A549 (cell line): ENCODE measurements at regions not wholly inside any gene's neighbourhood (a gene's known extent, or its start where the extent isn't known, plus 50 kb on each side); places are given as distances from the start of the nearest gene placed in this dataset.

Experiments used
- ATAC-seq, 2 experiments: fragments of 200-7000 bp in 1 of 2; fragments of >200 bp in 1 of 2; cut with Nextera tagmentation in 1 of 2; cut with Tn5 transposase in 1 of 2; 3 replicates each; pipeline versions ENCODE4 v1.8.0 to v1.9.1; 2018 to 2020; ENCODE audit warnings: mild to moderate bottlenecking in 1 of 2, moderate library complexity in 1 of 2
- CTCF ChIA-PET: fragments of 300-600 bp; sonication (Branson Sonifier 250); formaldehyde crosslinking; extraction: SDS; loops from one replicate; lab custom pipeline; 2021; ENCODE audit warnings: antibody characterized with exemption, inconsistent platforms; lab: Yijun Ruan, JAX
- POLR2A ChIA-PET: fragments of 350-600 bp; formaldehyde crosslinking; extraction: SDS; loops from one replicate; lab custom pipeline; 2021; ENCODE audit warnings: antibody characterized with exemption, inconsistent platforms; lab: Yijun Ruan, JAX
- DNase-seq, 2 experiments: peaks; one replicate each; pipeline versions ENCODE4 v3.0.0 to v3.0.0-alpha.2; 2011 to 2016; ENCODE audit warnings: low read depth in 1 of 2, low spot score in 1 of 2
- FAIRE-seq: peaks from 2 replicates; lab custom pipeline; 2011; peaks lifted over from hg19 to GRCh38; lab: Jason Lieb, UNC
- H3K27ac ChIP-seq, 2 experiments: fragments of >200 bp; sonication (Bioruptor Twin); formaldehyde crosslinking; 3 replicates each; pipeline ENCODE4 v1.5.1; 2016 to 2017
- H3K4me1 ChIP-seq: fragments of >200 bp; sonication (Bioruptor Twin); formaldehyde crosslinking; 3 replicates; pipeline ENCODE4 v1.6.1; 2016
- H3K4me2 ChIP-seq: fragments of >200 bp; sonication (Bioruptor Twin); formaldehyde crosslinking; 3 replicates; pipeline ENCODE4 v1.6.1; 2016
- H3K4me3 ChIP-seq: fragments of >200 bp; sonication (Bioruptor Twin); formaldehyde crosslinking; 3 replicates; pipeline ENCODE4 v1.5.1; 2016
- H3K9me3 ChIP-seq: fragments of >200 bp; sonication (Bioruptor Twin); formaldehyde crosslinking; 3 replicates; pipeline ENCODE4 v1.6.1; 2016
- BCL3 ChIP-seq: fragments of >200 bp; sonication (Bioruptor Twin); formaldehyde crosslinking; IDR thresholded peaks from 3 replicates; pipeline ENCODE4 v1.6.1; 2016
- BHLHE40 ChIP-seq: IDR thresholded peaks from 2 replicates; pipeline ENCODE4 v1.6.1; 2012; ENCODE audit warnings: low read depth, low read length, inconsistent platforms
- CEBPB ChIP-seq, 2 experiments: fragments of >200 bp in 1 of 2; sonication (Bioruptor Twin) in 1 of 2; formaldehyde crosslinking in 1 of 2; IDR thresholded peaks; 2 replicates each; pipeline ENCODE4 v1.6.1; 2012 to 2016
- EHF ChIP-seq: fragments of 250-450 bp; sonication (Bioruptor Pico); IDR thresholded peaks from 2 replicates; pipeline ENCODE4 v1.5.0; 2020; ENCODE audit warnings: mild to moderate bottlenecking
- ESRRA ChIP-seq: fragments of 150-350 bp; IDR thresholded peaks from 2 replicates; pipeline ENCODE4 v1.6.1; 2014; ENCODE audit warnings: mild to moderate bottlenecking, low read length, borderline replicate concordance
- FOSB ChIP-seq: fragments of 250-450 bp; sonication (Bioruptor Pico); IDR thresholded peaks from 2 replicates; pipeline ENCODE4 v1.5.0; 2020; ENCODE audit warnings: mild to moderate bottlenecking, moderate library complexity
- FOSL2 ChIP-seq, 2 experiments: fragments of 450-650 bp in 1 of 2; fragments of >200 bp in 1 of 2; sonication (Bioruptor Twin) in 1 of 2; formaldehyde crosslinking; IDR thresholded peaks; 2 replicates each; pipeline versions ENCODE4 v1.5.0 to v1.6.1; 2016 to 2020; ENCODE audit warnings: mild to moderate bottlenecking in 1 of 2, moderate library complexity in 1 of 2
- FOXS1 ChIP-seq: fragments of 250-450 bp; sonication (Bioruptor Pico); IDR thresholded peaks from 2 replicates; pipeline ENCODE4 v1.5.0; 2020; ENCODE audit warnings: mild to moderate bottlenecking, moderate library complexity
- HDAC2 ChIP-seq: fragments of 200-600 bp; sonication (generic); IDR thresholded peaks from 2 replicates; pipeline ENCODE4 v1.6.1; 2016
- HEYL ChIP-seq: fragments of 250-450 bp; sonication (Bioruptor Pico); IDR thresholded peaks from 2 replicates; pipeline ENCODE4 v1.8.0; 2021; ENCODE audit warnings: mild to moderate bottlenecking, moderate library complexity
- HOXA7 ChIP-seq: fragments of 250-450 bp; sonication (Bioruptor Pico); IDR thresholded peaks from 2 replicates; pipeline ENCODE4 v1.5.0; 2020; ENCODE audit warnings: mild to moderate bottlenecking, moderate library complexity
- HOXB5 ChIP-seq: fragments of 250-450 bp; sonication (Bioruptor Pico); IDR thresholded peaks from 2 replicates; pipeline ENCODE4 v1.5.0; 2020; ENCODE audit warnings: mild to moderate bottlenecking, moderate library complexity
- JUN ChIP-seq, 2 experiments: fragments of >200 bp; sonication (Bioruptor Twin); formaldehyde crosslinking; IDR thresholded peaks; 2 replicates in 1 of 2; 3 replicates in 1 of 2; pipeline ENCODE4 v1.6.1; 2016 to 2017
- JUNB ChIP-seq: fragments of >200 bp; sonication (Bioruptor Twin); formaldehyde crosslinking; IDR thresholded peaks from 2 replicates; pipeline ENCODE4 v1.6.1; 2016
- MAFK ChIP-seq: fragments of 450-650 bp; IDR thresholded peaks from 2 replicates; pipeline ENCODE4 v1.6.1; 2014; ENCODE audit not compliant: partially characterized antibody
- MAX ChIP-seq: IDR thresholded peaks from 2 replicates; pipeline ENCODE4 v1.6.1; 2012
- MAZ ChIP-seq: fragments of 150-350 bp; IDR thresholded peaks from 2 replicates; pipeline ENCODE4 v1.6.1; 2014; ENCODE audit warnings: antibody characterized with exemption, low read depth, low read length, borderline replicate concordance
- MYC ChIP-seq: IDR thresholded peaks from 2 replicates; pipeline ENCODE4 v1.6.1; 2012; ENCODE audit warnings: mild to moderate bottlenecking, inconsistent platforms, low read length, improper control_type of control experiment, borderline replicate concordance
- NFE2L2 ChIP-seq: fragments of 150-350 bp; conservative IDR thresholded peaks from 2 replicates; pipeline ENCODE4 v1.6.1; 2014; ENCODE audit warnings: low read length
- PBX3 ChIP-seq: IDR thresholded peaks from 2 replicates; pipeline ENCODE4 v1.6.1; 2012
- PHF8 ChIP-seq: fragments of 200-600 bp; sonication (generic); IDR thresholded peaks from 2 replicates; pipeline ENCODE4 v1.6.1; 2016; ENCODE audit warnings: low read depth, mild to moderate bottlenecking, antibody characterized with exemption, moderate library complexity, borderline replicate concordance
- POLR2A ChIP-seq: IDR thresholded peaks from 2 replicates; pipeline ENCODE4 v1.6.1; 2012; ENCODE audit warnings: mild to moderate bottlenecking, low read length
- RARB ChIP-seq: fragments of 250-450 bp; sonication (Bioruptor Pico); IDR thresholded peaks from 2 replicates; pipeline ENCODE4 v1.8.0; 2021; ENCODE audit warnings: mild to moderate bottlenecking, moderate library complexity
- RFX5 ChIP-seq: fragments of 450-650 bp; IDR thresholded peaks from 2 replicates; pipeline ENCODE4 v1.7.1; 2014; ENCODE audit warnings: antibody characterized with exemption, mild to moderate bottlenecking, moderate library complexity
- RNF2 ChIP-seq: fragments of 200-600 bp; sonication (generic); IDR thresholded peaks from 2 replicates; pipeline ENCODE4 v1.6.1; 2016; ENCODE audit warnings: low read depth, mild to moderate bottlenecking, antibody characterized with exemption, moderate library complexity, borderline replicate concordance
- SREBF2 ChIP-seq: fragments of 450-650 bp; IDR thresholded peaks from 2 replicates; pipeline ENCODE4 v1.6.1; 2014; ENCODE audit warnings: mild to moderate bottlenecking, moderate library complexity
- TP53 ChIP-seq: fragments of 250-450 bp; sonication (Bioruptor Pico); IDR thresholded peaks from 2 replicates; pipeline ENCODE4 v1.5.0; 2021; ENCODE audit warnings: mild to moderate bottlenecking, moderate library complexity
- USF2 ChIP-seq: fragments of 450-650 bp; IDR thresholded peaks from 2 replicates; pipeline ENCODE4 v1.6.1; 2014; ENCODE audit warnings: antibody characterized with exemption
- ZNF302 ChIP-seq: fragments of 250-450 bp; sonication (Bioruptor Pico); IDR thresholded peaks from 2 replicates; pipeline ENCODE4 v1.9.0; 2021; ENCODE audit warnings: inconsistent platforms, mild to moderate bottlenecking, moderate library complexity
- WGBS: methylation state at CpG from one replicate; pipeline ENCODE4 v1.1.6; 2017; ENCODE audit errors: missing lambda C conversion rate; 5-methylcytosine and 5-hydroxymethylcytosine counted together

- no peak for DNase-seq
- CTCF ChIA-PET: no interaction called here
- ATAC-seq: no peak
- no peak for TF ChIP-seq PHF8
- TF ChIP-seq MAFK: no peak
- no peak for TF ChIP-seq NFE2L2
- TF ChIP-seq RFX5: no peak
- TF ChIP-seq HDAC2: no peak
- TF ChIP-seq FOXS1 (CRISPR knock-in tag): no peak
- TF ChIP-seq JUN (IDR thresholded peaks at IDR 0.05): no peak
- no peak for TF ChIP-seq USF2
- no peak for TF ChIP-seq HOXB5 (CRISPR knock-in tag)
- no peak for TF ChIP-seq CEBPB (IDR thresholded peaks at IDR 0.05)
- TF ChIP-seq RARB (CRISPR knock-in tag): no peak
- no peak for TF ChIP-seq EHF
- no peak for TF ChIP-seq FOSB (CRISPR knock-in tag)
- no peak for TF ChIP-seq MYC
- TF ChIP-seq BCL3: no peak
- Histone ChIP-seq H3K27ac (no peak overlapping the region), H3K4me3 (no peak overlapping the region), H3K9me3 (no peaks in the 10 kb centered on the region), H3K4me2 (no peak overlapping the region), H3K4me1 (no peaks in the 10 kb centered on the region)
- no peak for FAIRE-seq
- WGBS: 0% methylated on average over 1 of the region's 1 CpG
- POLR2A ChIA-PET: no interaction called here
These were observed 336.7 kb upstream of the RND3 start for GRCh38 chr2:150824118-150824517.

- FAIRE-seq: no peak
- ChIA-PET CTCF (no interaction called here), POLR2A (no interaction called here)
- 38% methylated on average over 2 of the region's 2 CpGs for WGBS
- H3K9me3 ChIP-seq: no peaks in the 10 kb centered on the region
- no peak overlapping the region for H3K4me3 ChIP-seq
- TF ChIP-seq ESRRA (no peak), JUNB (no peak), MAX (no peak), HEYL (CRISPR knock-in tag) (no peak), BHLHE40 (no peak), ZNF302 (CRISPR knock-in tag) (no peak), BCL3 (no peak), TP53 (CRISPR knock-in tag) (no peak), MAZ (no peak), SREBF2 (no peak), PBX3 (no peak), POLR2A (no peak), FOSL2 (IDR thresholded peaks at IDR 0.05) (no peak), FOSL2 (CRISPR knock-in tag; IDR thresholded peaks at IDR 0.05) (no peak), CEBPB (IDR thresholded peaks at IDR 0.05) (no peak), HOXA7 (CRISPR knock-in tag) (no peak), RNF2 (no peak)
- no peak overlapping the region for H3K4me2 ChIP-seq
- no peak for DNase-seq
- no peaks in the 10 kb centered on the region for H3K4me1 ChIP-seq
- H3K27ac ChIP-seq: no peak overlapping the region
- no peak for ATAC-seq
These were observed 330.0 kb upstream of the RND3 start for GRCh38 chr2:150817422-150817821.
